ENCODE measurements at regions not wholly inside any gene's neighbourhood (a gene's known extent, or its start where the extent isn't known, plus 50 kb on each side); places are given as distances from the start of the nearest gene placed in this dataset.

DNA sequence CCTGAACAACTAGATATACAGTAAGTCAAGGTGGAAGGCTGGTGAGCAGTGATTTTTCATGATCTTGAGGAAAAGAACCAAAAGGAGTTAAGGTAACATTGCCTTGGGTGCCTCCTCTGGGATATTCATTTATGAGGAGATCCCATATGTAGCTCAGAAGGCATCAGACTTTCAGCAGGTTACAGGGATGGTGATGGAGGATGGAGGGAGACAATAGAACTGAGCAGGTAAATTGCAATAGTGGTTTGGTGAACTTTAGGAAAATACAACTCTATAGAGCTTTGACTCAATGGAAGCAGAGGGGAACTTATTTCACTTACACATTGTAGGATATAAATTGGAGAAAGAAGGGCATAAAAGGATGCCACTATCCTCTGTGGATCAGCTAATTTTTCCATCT, 243.4 kb upstream of the SPRY2 start:
- Histone ChIP-seq H4K91ac (ENCODE audit: insufficient read depth, low read depth, low read length) (no peak overlapping the region), H3K36me3 (ENCODE audit: control insufficient read depth, insufficient read depth, low read length) (no peaks in the 10 kb centered on the region), H2AK5ac (ENCODE audit: low read depth, low read length) (no peak overlapping the region), H3K79me1 (ENCODE audit: low read depth in 1 of 2, low read length in 2 of 2) (no peaks in the 10 kb centered on the region), H2BK120ac (ENCODE audit: low read depth, low read length) (no peak overlapping the region), H4K5ac (ENCODE audit: low read depth, low read length) (no peak overlapping the region), H2BK15ac (ENCODE audit: low read depth, low read length) (no peak overlapping the region), H3K56ac (ENCODE audit: extremely low read depth, insufficient read depth, low read length) (no peak overlapping the region), H2BK20ac (ENCODE audit: low read depth, low read length) (no peak overlapping the region), H3K4ac (ENCODE audit: low read depth, low read length) (no peak overlapping the region), H2AK9ac (replicated peaks; ENCODE audit: low read depth, low read length, poor library complexity) (no peak overlapping the region), H2BK5ac (ENCODE audit: low read depth, low read length, poor library complexity, severe bottlenecking) (no peak overlapping the region), H3K14ac (replicated peaks; ENCODE audit: low read depth, low read length) (no peak overlapping the region), H3K9me1 (ENCODE audit: insufficient read depth, low read length) (no peaks in the 10 kb centered on the region), H3K18ac (ENCODE audit: low read depth, low read length) (no peak overlapping the region), H4K20me1 (ENCODE audit: insufficient read depth, low read length) (no peaks in the 10 kb centered on the region), H2AFZ (replicated peaks; ENCODE audit: low read length, poor library complexity) (no peak overlapping the region), H3K9ac (ENCODE audit: low read depth, low read length) (no peak overlapping the region), H3K9me3 (ENCODE audit: control insufficient read depth, insufficient read depth, low read length) (no peaks in the 10 kb centered on the region), H3K4me3 (ENCODE audit: insufficient read depth, low read depth, low read length) (no peak overlapping the region), H3K4me2 (ENCODE audit: low read depth, low read length) (no peak overlapping the region), H4K8ac (ENCODE audit: low read depth in 2 of 2, low read length in 2 of 2) (no peak overlapping the region), H3K23ac (ENCODE audit: low read depth, low read length) (no peak overlapping the region), H3K27ac (ENCODE audit: insufficient read depth, low read length) (no peak overlapping the region), H3K27me3 (ENCODE audit: control insufficient read depth, insufficient read depth, low read length) (no peaks in the 10 kb centered on the region), H3K4me1 (ENCODE audit: control insufficient read depth, insufficient read depth, low read length) (no peaks in the 10 kb centered on the region)
- intact Hi-C loops (cut with micrococcal nuclease): no loop called here
- BruUV-seq (replicated peaks): no TSS peak
- no peak for ATAC-seq (ENCODE audit: low read depth)
- dilution Hi-C loops (cut with HindIII; ENCODE audit: low sequenced_read_pairs, unreplicated experiment): no loop called here
- in situ Hi-C loops (cut with MboI; ENCODE audit: low sequenced_read_pairs): no loop called here
- POLR2A ChIA-PET (ENCODE audit: unreplicated experiment): no interaction called here
- no peak for TF ChIP-seq MAZ (IDR thresholded peaks at IDR 0.05; ENCODE audit: borderline replicate concordance, low read depth, low read length)
- TF ChIP-seq SMC3 (IDR thresholded peaks at IDR 0.05; ENCODE audit: low read depth, low read length): no peak
- DNase-seq: no peak
- CTCF ChIA-PET: no interaction called here

All from IMR-90 (cell line).